H1 (cell line): ENCODE measurements at regions not wholly inside any gene's neighbourhood (a gene's known extent, or its start where the extent isn't known, plus 50 kb on each side); places are given as distances from the start of the nearest gene placed in this dataset.

ENCODE experiments used
- ATF2 ChIP-seq: IDR thresholded peaks from 2 replicates; pipeline ENCODE4 v1.6.1; 2012; ENCODE audit warnings: low read length, inconsistent platforms
- RNF2 ChIP-seq: fragments of 200-900, 300-1000 bp; sonication (generic); IDR thresholded peaks from 2 replicates; pipeline ENCODE4 v1.7.1; 2016; ENCODE audit warnings: borderline replicate concordance, low read depth, mild to moderate bottlenecking, antibody characterized with exemption, low read length; ENCODE audit not compliant: poor library complexity, severe bottlenecking; ENCODE audit errors: missing control alignments
- SIN3A ChIP-seq, 2 experiments: IDR thresholded peaks in 1 of 2; conservative IDR thresholded peaks in 1 of 2; 2 replicates each; pipeline ENCODE4 v1.6.1; 2011 to 2012; ENCODE audit warnings: low read length in 2 of 2, improper control_type of control experiment in 1 of 2, low read depth in 1 of 2, mild to moderate bottlenecking in 1 of 2
- SIRT6 ChIP-seq: IDR thresholded peaks from one replicate; pipeline ENCODE4 v1.7.1; 2012; ENCODE audit warnings: low read length, inconsistent platforms

- TF ChIP-seq SIRT6 (no peak), RNF2 (no peak), SIN3A (conservative IDR thresholded peaks at IDR 0.05 in 1 of 2, IDR thresholded peaks at IDR 0.05 in 1 of 2; ENCODE audit: low read depth in 1 of 2, low read length in 2 of 2) (no peak), ATF2 (no peak)
These were observed 106.9 kb upstream of the FAM3C start (continued) for GRCh38 chr7:121503039-121503438.
